ENCODE measurements at regions not wholly inside any gene's neighbourhood (a gene's known extent, or its start where the extent isn't known, plus 50 kb on each side); places are given as distances from the start of the nearest gene placed in this dataset.

DNA sequence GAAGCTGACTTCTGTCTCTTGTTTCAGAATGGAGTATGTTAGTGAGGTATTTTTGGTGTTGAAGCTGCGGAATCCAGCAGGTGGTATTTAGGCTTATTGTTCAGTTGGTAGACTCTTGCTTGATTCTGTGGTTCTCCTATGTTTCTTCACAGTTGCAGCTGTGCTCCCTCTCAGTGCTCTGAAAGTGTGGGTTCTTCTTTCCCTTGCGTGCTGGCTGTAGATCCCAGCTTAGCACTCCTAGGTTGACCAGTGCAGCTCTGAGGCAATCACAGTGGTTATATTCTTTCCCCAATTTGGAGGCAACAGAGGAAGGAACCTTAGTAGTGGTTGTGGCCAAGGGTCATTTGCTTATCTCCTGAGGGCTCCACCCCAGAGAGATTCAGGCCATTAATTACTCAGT is 269.2 kb upstream of the NRIP1 start (continued):
- TF ChIP-seq, protein P1, sequence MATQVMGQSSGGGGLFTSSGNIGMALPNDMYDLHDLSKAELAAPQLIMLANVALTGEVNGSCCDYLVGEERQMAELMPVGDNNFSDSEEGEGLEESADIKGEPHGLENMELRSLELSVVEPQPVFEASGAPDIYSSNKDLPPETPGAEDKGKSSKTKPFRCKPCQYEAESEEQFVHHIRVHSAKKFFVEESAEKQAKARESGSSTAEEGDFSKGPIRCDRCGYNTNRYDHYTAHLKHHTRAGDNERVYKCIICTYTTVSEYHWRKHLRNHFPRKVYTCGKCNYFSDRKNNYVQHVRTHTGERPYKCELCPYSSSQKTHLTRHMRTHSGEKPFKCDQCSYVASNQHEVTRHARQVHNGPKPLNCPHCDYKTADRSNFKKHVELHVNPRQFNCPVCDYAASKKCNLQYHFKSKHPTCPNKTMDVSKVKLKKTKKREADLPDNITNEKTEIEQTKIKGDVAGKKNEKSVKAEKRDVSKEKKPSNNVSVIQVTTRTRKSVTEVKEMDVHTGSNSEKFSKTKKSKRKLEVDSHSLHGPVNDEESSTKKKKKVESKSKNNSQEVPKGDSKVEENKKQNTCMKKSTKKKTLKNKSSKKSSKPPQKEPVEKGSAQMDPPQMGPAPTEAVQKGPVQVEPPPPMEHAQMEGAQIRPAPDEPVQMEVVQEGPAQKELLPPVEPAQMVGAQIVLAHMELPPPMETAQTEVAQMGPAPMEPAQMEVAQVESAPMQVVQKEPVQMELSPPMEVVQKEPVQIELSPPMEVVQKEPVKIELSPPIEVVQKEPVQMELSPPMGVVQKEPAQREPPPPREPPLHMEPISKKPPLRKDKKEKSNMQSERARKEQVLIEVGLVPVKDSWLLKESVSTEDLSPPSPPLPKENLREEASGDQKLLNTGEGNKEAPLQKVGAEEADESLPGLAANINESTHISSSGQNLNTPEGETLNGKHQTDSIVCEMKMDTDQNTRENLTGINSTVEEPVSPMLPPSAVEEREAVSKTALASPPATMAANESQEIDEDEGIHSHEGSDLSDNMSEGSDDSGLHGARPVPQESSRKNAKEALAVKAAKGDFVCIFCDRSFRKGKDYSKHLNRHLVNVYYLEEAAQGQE (IDR thresholded peaks at IDR 0.05; ENCODE audit: unreplicated experiment): no peak
- no peak for TF ChIP-seq EZH2phosphoT487 (IDR thresholded peaks at IDR 0.05; ENCODE audit: unreplicated experiment)
- TF ChIP-seq, protein P2, sequence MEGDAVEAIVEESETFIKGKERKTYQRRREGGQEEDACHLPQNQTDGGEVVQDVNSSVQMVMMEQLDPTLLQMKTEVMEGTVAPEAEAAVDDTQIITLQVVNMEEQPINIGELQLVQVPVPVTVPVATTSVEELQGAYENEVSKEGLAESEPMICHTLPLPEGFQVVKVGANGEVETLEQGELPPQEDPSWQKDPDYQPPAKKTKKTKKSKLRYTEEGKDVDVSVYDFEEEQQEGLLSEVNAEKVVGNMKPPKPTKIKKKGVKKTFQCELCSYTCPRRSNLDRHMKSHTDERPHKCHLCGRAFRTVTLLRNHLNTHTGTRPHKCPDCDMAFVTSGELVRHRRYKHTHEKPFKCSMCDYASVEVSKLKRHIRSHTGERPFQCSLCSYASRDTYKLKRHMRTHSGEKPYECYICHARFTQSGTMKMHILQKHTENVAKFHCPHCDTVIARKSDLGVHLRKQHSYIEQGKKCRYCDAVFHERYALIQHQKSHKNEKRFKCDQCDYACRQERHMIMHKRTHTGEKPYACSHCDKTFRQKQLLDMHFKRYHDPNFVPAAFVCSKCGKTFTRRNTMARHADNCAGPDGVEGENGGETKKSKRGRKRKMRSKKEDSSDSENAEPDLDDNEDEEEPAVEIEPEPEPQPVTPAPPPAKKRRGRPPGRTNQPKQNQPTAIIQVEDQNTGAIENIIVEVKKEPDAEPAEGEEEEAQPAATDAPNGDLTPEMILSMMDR (conservative IDR thresholded peaks at IDR 0.05; ENCODE audit: low read depth in 2 of 2): no peak
- TF ChIP-seq NANOG (IDR thresholded peaks at IDR 0.05; ENCODE audit: borderline replicate concordance): no peak
- TF ChIP-seq EZH2 (IDR thresholded peaks at IDR 0.05; ENCODE audit: low read depth, unreplicated experiment): no peak

DNA sequence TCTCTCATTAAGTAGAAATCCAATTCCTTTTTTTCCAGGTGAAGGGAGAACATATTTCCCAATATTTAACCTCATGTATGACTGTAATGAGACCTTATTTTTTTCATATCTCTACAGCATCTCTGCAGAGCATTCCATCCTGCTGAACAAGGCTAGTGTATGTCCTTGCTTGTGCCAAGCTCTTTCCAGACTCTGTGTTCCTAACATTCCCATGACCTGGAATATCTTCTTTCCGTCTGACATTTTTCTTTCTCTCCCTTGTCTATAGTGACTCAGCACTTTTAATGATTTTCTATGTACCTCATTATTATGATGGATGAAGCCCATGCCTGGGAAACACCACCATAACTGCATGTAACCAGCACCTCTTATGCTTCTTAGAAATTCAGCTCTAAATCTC is 278.3 kb upstream of the NRIP1 start:
- H3K27ac ChIP-seq (ENCODE audit: low read depth): no peak overlapping the region
- H3K4me2 ChIP-seq: no peak overlapping the region
- H3K27me3 ChIP-seq (ENCODE audit: insufficient read depth): no peaks in the 10 kb centered on the region
- no peaks in the 10 kb centered on the region for H3K36me3 ChIP-seq (ENCODE audit: insufficient read depth)
- H3K9me3 Mint-ChIP-seq: no peaks in the 10 kb centered on the region
- no peaks in the 10 kb centered on the region for H3K4me1 Mint-ChIP-seq
- no peaks in the 10 kb centered on the region for H3K79me2 ChIP-seq (replicated peaks; ENCODE audit: insufficient read depth)
- H3K4me3 Mint-ChIP-seq: no peak overlapping the region
- no peaks in the 10 kb centered on the region for H3K4me1 ChIP-seq (ENCODE audit: insufficient read depth)
- ATAC-seq (no peak), DNase-seq (ENCODE audit: low spot score) (no peak)
- peak overlapping the region; percentile 19; the same call in 1 of the 2 replicates for H3K27ac Mint-ChIP-seq
- no peaks in the 10 kb centered on the region for H3K27me3 Mint-ChIP-seq (ENCODE audit: insufficient read depth, low read depth, poor library complexity)
- no peak overlapping the region for H3K4me3 ChIP-seq
- no peaks in the 10 kb centered on the region for H4K20me1 ChIP-seq (replicated peaks; ENCODE audit: insufficient read depth)
- H3F3A ChIP-seq (replicated peaks; ENCODE audit: low read depth): no peaks in the 10 kb centered on the region
- no peaks in the 10 kb centered on the region for H3K36me3 Mint-ChIP-seq (ENCODE audit: low read depth)
- H2AFZ ChIP-seq: peak overlapping the region; percentile 70; the same call in 1 of the 2 replicates
- H3K9me2 ChIP-seq (ENCODE audit: insufficient read depth): peaks cover 18% of the 10 kb centered on the region
- no peak for TF ChIP-seq STAT1 (IDR thresholded peaks at IDR 0.05; ENCODE audit: unreplicated experiment)
- no peak for TF ChIP-seq ZNF114 (CRISPR knock-in tag; IDR thresholded peaks at IDR 0.05)
- TF ChIP-seq JUNB (IDR thresholded peaks at IDR 0.05; ENCODE audit: unreplicated experiment): no peak
- TF ChIP-seq, protein P2 (conservative IDR thresholded peaks at IDR 0.05; ENCODE audit: low read depth in 2 of 2): no peak
- TF ChIP-seq NANOG (IDR thresholded peaks at IDR 0.05; ENCODE audit: borderline replicate concordance): no peak
- TF ChIP-seq ZNF331 (CRISPR knock-in tag; IDR thresholded peaks at IDR 0.05; ENCODE audit: low read depth): no peak
- TF ChIP-seq, protein P3, sequence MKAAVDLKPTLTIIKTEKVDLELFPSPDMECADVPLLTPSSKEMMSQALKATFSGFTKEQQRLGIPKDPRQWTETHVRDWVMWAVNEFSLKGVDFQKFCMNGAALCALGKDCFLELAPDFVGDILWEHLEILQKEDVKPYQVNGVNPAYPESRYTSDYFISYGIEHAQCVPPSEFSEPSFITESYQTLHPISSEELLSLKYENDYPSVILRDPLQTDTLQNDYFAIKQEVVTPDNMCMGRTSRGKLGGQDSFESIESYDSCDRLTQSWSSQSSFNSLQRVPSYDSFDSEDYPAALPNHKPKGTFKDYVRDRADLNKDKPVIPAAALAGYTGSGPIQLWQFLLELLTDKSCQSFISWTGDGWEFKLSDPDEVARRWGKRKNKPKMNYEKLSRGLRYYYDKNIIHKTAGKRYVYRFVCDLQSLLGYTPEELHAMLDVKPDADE (IDR thresholded peaks at IDR 0.05): no peak

Data from GM23338 (cell line).